GM23248 (cell line): ENCODE measurements at regions not wholly inside any gene's neighbourhood (a gene's known extent, or its start where the extent isn't known, plus 50 kb on each side); places are given as distances from the start of the nearest gene placed in this dataset.

Experiments
- DNase-seq: peaks from one replicate; pipeline ENCODE4 v3.0.0-alpha.2; 2015
- H2AFZ ChIP-seq: fragments of 200-600 bp; sonication (generic); 2 replicates; pipeline ENCODE4 v1.6.1; 2016; ENCODE audit warnings: antibody characterized with exemption
- H3F3A ChIP-seq: fragments of 200-600 bp; sonication (generic); 2 replicates; pipeline ENCODE4 v1.6.1; 2016; ENCODE audit warnings: mild to moderate bottlenecking, antibody characterized with exemption, mixed run types; ENCODE audit not compliant: insufficient read depth
- H3K27ac ChIP-seq: fragments of 200-600 bp; sonication (generic); 2 replicates; pipeline ENCODE4 v1.5.1; 2016; ENCODE audit warnings: mild to moderate bottlenecking
- H3K27me3 ChIP-seq: fragments of 200-600 bp; sonication (generic); replicated peaks from 2 replicates; pipeline ENCODE4 v1.6.1; 2016; ENCODE audit warnings: mild to moderate bottlenecking; ENCODE audit not compliant: insufficient read depth
- H3K36me3 ChIP-seq: fragments of 200-600 bp; sonication (generic); 2 replicates; pipeline ENCODE4 v1.6.1; 2016; ENCODE audit warnings: low read depth, mild to moderate bottlenecking
- H3K4me1 ChIP-seq: fragments of 200-600 bp; sonication (generic); 2 replicates; pipeline ENCODE4 v1.6.1; 2016; ENCODE audit warnings: mild to moderate bottlenecking; ENCODE audit not compliant: insufficient read depth
- H3K4me2 ChIP-seq: fragments of 200-600 bp; sonication (generic); one replicate; pipeline ENCODE4 v1.6.1; 2016; ENCODE audit warnings: mild to moderate bottlenecking; ENCODE audit not compliant: unreplicated experiment
- H3K4me3 ChIP-seq: fragments of 200-600 bp; sonication (generic); 2 replicates; pipeline ENCODE4 v1.5.1; 2016; ENCODE audit warnings: mild to moderate bottlenecking
- H3K79me2 ChIP-seq: fragments of 200-600 bp; sonication (generic); 2 replicates; pipeline ENCODE4 v1.6.1; 2016; ENCODE audit warnings: mild to moderate bottlenecking; ENCODE audit not compliant: insufficient read depth
- H3K9ac ChIP-seq: fragments of 200-600 bp; sonication (generic); 2 replicates; pipeline ENCODE4 v1.6.1; 2016; ENCODE audit warnings: mild to moderate bottlenecking
- H3K9me2 ChIP-seq: fragments of 200-600 bp; sonication (generic); 2 replicates; pipeline ENCODE4 v1.6.1; 2016; ENCODE audit warnings: mixed run types, mild to moderate bottlenecking, moderate library complexity; ENCODE audit not compliant: insufficient read depth
- H3K9me3 ChIP-seq: fragments of 200-600 bp; sonication (generic); one replicate; pipeline ENCODE4 v1.6.1; 2017; ENCODE audit warnings: low read depth
- H4K20me1 ChIP-seq: fragments of 200-600 bp; sonication (generic); 2 replicates; pipeline ENCODE4 v1.6.0; 2016; ENCODE audit not compliant: insufficient read depth
- EZH2 ChIP-seq: fragments of 200-600 bp; sonication (generic); IDR thresholded peaks from 2 replicates; pipeline ENCODE4 v1.6.1; 2018; ENCODE audit warnings: antibody characterized with exemption, mild to moderate bottlenecking; ENCODE audit not compliant: insufficient read depth, poor library complexity, severe bottlenecking
- EZH2phosphoT487 ChIP-seq: fragments of 200-600 bp; sonication (generic); IDR thresholded peaks from 2 replicates; pipeline ENCODE4 v1.6.1; 2018; ENCODE audit warnings: antibody characterized with exemption, moderate library complexity, mild to moderate bottlenecking, low read depth; ENCODE audit not compliant: insufficient read depth
- WGBS, 2 experiments: methylation state at CpG; one replicate each; pipeline ENCODE4 v1.1.6; 2015 to 2017; ENCODE audit warnings: low lambda C conversion rate in 2 of 2, low coverage in 1 of 2; ENCODE audit errors: missing lambda C conversion rate in 2 of 2; 5-methylcytosine and 5-hydroxymethylcytosine counted together
- in situ Hi-C: fragments of 300-500 bp; cut with MboI; formaldehyde crosslinking; loops from 2 replicates; pipeline ENCODE4 v1.15.0; 2020

DNA sequence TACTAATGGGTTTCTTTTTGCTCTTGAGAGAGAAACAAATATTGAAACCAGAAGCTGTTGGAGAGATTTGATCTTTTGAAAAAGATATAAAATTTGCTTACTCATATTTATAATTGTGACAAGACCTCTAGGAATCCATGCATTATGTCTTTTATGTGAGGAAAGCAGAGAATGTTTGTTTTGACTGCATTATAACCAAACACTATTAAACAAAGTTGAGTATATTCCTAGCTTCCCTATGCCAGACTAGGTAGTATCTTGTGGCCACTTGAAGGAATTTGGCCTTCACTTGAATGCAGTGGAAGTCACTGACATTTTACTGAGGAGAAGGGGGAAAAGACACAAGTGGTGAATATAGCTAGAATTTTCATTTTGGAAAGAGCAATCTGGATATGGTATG lies 521.8 kb upstream of the ZEB2 start:
- no peak overlapping the region for H3K27ac ChIP-seq
- H3K4me3 ChIP-seq: no peak overlapping the region
- H3K9me2 ChIP-seq: no peaks in the 10 kb centered on the region
- in situ Hi-C loops: no loop called here
- no peak for DNase-seq
- no peaks in the 10 kb centered on the region for H3K27me3 ChIP-seq
- H3K9ac ChIP-seq: no peak overlapping the region
- H3K4me1 ChIP-seq: peaks cover 16% of the 10 kb centered on the region
- H3K9me3 ChIP-seq: no peaks in the 10 kb centered on the region
- H3K36me3 ChIP-seq: no peaks in the 10 kb centered on the region
- no peak overlapping the region for H3K4me2 ChIP-seq
- 0 out of 2 replicates have a peak, but pooled peaks cover 7% of the 10 kb centered on the region for H3F3A ChIP-seq
- H4K20me1 ChIP-seq: no peaks in the 10 kb centered on the region
- no peak for TF ChIP-seq EZH2
- TF ChIP-seq EZH2phosphoT487: no peak
- no peak overlapping the region for H2AFZ ChIP-seq
- no peaks in the 10 kb centered on the region for H3K79me2 ChIP-seq

DNA sequence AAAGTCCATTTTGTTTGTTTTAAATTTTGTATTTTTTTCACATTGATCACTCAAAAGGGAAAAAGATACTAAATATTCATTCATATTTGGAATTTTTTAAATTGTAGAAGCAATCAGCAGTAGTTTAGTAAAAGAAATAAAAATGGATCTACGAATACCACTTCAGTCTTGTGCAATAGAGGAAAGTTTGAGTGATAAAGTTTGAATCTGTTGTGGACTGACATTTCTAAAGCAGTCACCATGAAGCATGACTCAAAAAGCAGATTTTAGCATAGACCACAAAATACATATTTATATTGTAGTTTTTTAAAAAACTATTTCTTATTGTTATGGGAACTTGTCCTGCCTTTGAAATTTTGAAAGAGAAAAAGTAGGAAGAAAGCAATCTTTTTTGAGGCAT lies 520.5 kb upstream of the ZEB2 start:
- TF ChIP-seq EZH2 (no peak), EZH2phosphoT487 (no peak)
- H3K36me3 ChIP-seq: no peaks in the 10 kb centered on the region
- H3K79me2 ChIP-seq: no peaks in the 10 kb centered on the region
- no peaks in the 10 kb centered on the region for H4K20me1 ChIP-seq
- peaks cover 29% of the 10 kb centered on the region for H3K4me1 ChIP-seq
- 60 to 70% methylated on average over 1 of the region's 1 CpG for WGBS, 2 experiments
- no peak overlapping the region for H2AFZ ChIP-seq
- H3K9ac ChIP-seq: no peak overlapping the region
- H3K27me3 ChIP-seq: no peaks in the 10 kb centered on the region
- no peak overlapping the region for H3K4me2 ChIP-seq
- H3K4me3 ChIP-seq: no peak overlapping the region
- DNase-seq: no peak
- 0 out of 2 replicates have a peak, but pooled peaks cover 7% of the 10 kb centered on the region for H3F3A ChIP-seq
- H3K9me2 ChIP-seq: no peaks in the 10 kb centered on the region
- H3K9me3 ChIP-seq: no peaks in the 10 kb centered on the region
- in situ Hi-C loops: no loop called here
- no peak overlapping the region for H3K27ac ChIP-seq

DNA sequence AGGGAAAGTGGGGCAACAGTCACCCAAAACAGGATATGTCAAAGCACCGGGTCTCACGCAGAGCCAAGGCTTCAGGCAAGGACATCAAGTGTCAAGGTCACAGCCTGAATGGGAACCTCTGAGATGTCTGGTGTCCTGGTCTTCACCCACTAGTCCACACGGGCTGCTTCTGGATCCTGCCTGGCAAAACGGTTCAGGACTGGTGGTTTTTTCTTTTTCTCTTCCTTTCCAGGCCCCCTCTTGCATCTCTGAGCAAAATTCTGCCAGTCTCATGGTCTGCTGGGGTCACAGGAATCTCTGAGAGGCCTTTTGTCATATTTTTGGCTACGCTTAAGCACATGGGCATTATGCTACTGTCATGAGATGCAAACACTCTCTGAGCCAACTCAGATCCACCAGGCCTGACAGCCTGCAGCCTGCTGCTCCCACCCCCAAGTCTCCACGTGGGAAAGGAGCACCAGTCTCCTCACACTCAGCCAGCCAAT lies 518.2 kb upstream of the ZEB2 start:
- no peak for DNase-seq
- Histone ChIP-seq H3K4me2 (no peak overlapping the region), H3K9me2 (no peaks in the 10 kb centered on the region), H4K20me1 (no peaks in the 10 kb centered on the region), H3F3A (no peaks in the 10 kb centered on the region), H3K4me1 (peaks cover 21% of the 10 kb centered on the region), H3K9ac (no peak overlapping the region), H2AFZ (0 out of 2 replicates have a peak overlapping the region, but pooled peaks have one; percentile 82), H3K27ac (no peak overlapping the region), H3K27me3 (no peaks in the 10 kb centered on the region), H3K79me2 (no peaks in the 10 kb centered on the region), H3K9me3 (no peaks in the 10 kb centered on the region), H3K4me3 (no peak overlapping the region), H3K36me3 (no peaks in the 10 kb centered on the region)
- in situ Hi-C loops: no loop called here
- TF ChIP-seq EZH2phosphoT487 (no peak), EZH2 (no peak)
- 70 to 77% methylated on average over 4 to 6 of the region's 6 CpGs for WGBS, 2 experiments

DNA sequence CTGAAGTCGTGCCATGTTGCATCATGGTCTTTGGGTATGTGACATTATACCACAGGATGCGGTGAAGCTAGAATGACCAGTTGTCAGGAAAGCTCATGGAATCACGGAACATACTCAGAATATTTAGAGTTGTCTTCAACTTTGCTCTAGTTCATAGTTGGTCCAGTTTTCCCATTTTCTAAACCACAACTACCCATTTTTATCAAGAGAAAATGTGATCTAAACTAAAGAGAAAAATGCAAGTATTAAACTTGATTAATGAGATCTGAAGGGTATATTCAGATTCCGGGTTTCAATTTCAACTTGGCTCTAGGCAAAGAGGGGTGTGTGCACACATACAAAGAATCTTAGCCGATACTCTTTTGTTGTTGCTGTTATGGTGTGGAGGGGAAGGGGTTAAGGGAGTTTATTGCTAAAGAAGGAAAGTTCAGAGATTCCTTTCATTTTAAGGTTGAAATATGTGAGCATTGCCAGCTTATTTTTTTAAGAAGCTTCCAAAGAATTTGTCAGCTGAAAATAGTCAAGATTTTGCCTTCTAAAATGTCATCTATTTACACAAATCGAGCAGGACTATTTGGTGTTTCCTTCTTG lies 516.6 kb upstream of the ZEB2 start:
- H3K36me3 ChIP-seq: no peaks in the 10 kb centered on the region
- DNase-seq: peak; percentile 68
- peak overlapping the region; percentile 47 for H3K9ac ChIP-seq
- TF ChIP-seq EZH2phosphoT487 (no peak), EZH2 (no peak)
- no peaks in the 10 kb centered on the region for H3K27me3 ChIP-seq
- H3K4me2 ChIP-seq: peak overlapping the region; percentile 80
- 13 to 15% methylated on average over 6 of the region's 6 CpGs for WGBS, 2 experiments
- H4K20me1 ChIP-seq: no peaks in the 10 kb centered on the region
- peaks cover 21% of the 10 kb centered on the region for H3K4me1 ChIP-seq
- no peaks in the 10 kb centered on the region for H3K9me3 ChIP-seq
- peak overlapping the region; percentile 82 for H2AFZ ChIP-seq
- H3K79me2 ChIP-seq: no peaks in the 10 kb centered on the region
- H3F3A ChIP-seq: no peaks in the 10 kb centered on the region
- in situ Hi-C loops: no loop called here
- peak overlapping the region; percentile 54 for H3K27ac ChIP-seq
- H3K9me2 ChIP-seq: no peaks in the 10 kb centered on the region
- H3K4me3 ChIP-seq: peak overlapping the region; percentile 62
